ENCODE measurements at regions not wholly inside any gene's neighbourhood (a gene's known extent, or its start where the extent isn't known, plus 50 kb on each side); places are given as distances from the start of the nearest gene placed in this dataset.

GRCh38 chr2:172361840-172362239 is 65.5 kb upstream of the ITGA6 start:
- Histone ChIP-seq H3K23me2 (ENCODE audit: low read depth, low read length) (no peaks in the 10 kb centered on the region), H2BK20ac (ENCODE audit: low read length) (no peak overlapping the region), H3K79me1 (ENCODE audit: low read depth, low read length) (no peaks in the 10 kb centered on the region), H4K91ac (replicated peaks; ENCODE audit: insufficient read length, low read length) (no peak overlapping the region), H4K8ac (ENCODE audit: extremely low read depth, insufficient read depth, low read length) (no peak overlapping the region), H3K36me3 (ENCODE audit: control insufficient read depth in 2 of 4, insufficient read depth in 4 of 4, low read length in 3 of 4) (no peaks in the 10 kb centered on the region), H3K27ac (ENCODE audit: low read depth, low read length) (no peak overlapping the region), H4K20me1 (replicated peaks in 1 of 2; ENCODE audit: control insufficient read depth in 1 of 2, insufficient read depth in 2 of 2, low read length in 2 of 2) (no peaks in the 10 kb centered on the region), H3K9ac (replicated peaks in 1 of 4; ENCODE audit: extremely low read depth in 1 of 4, low read depth in 3 of 4, low read length in 3 of 4) (no peak overlapping the region), H3K27me3 (replicated peaks in 1 of 4; ENCODE audit: control insufficient read depth in 3 of 4, extremely low read depth in 1 of 4, insufficient read depth in 3 of 4, low read length in 3 of 4) (no peaks in the 10 kb centered on the region), H2BK120ac (replicated peaks; ENCODE audit: low read depth, low read length) (no peak overlapping the region), H2BK15ac (ENCODE audit: low read length) (no peak overlapping the region), H3K4me2 (ENCODE audit: insufficient read depth in 1 of 2, low read depth in 2 of 2, low read length in 2 of 2) (no peak overlapping the region), H3K18ac (ENCODE audit: extremely low read depth, low read length) (no peak overlapping the region), H3K14ac (ENCODE audit: insufficient read length) (no peak overlapping the region), H3K4ac (replicated peaks; ENCODE audit: insufficient read length, low read depth, low read length) (no peak overlapping the region), H3K4me3 (ENCODE audit: extremely low read depth in 1 of 4, insufficient read depth in 2 of 4, low read depth in 3 of 4, low read length in 4 of 4) (no peak overlapping the region), H2BK5ac (ENCODE audit: low read depth, low read length) (no peak overlapping the region), H3K23ac (ENCODE audit: insufficient read length) (no peak overlapping the region), H3K4me1 (replicated peaks in 1 of 4; ENCODE audit: control insufficient read depth in 3 of 4, insufficient read depth in 4 of 4, low read length in 3 of 4) (no peaks in the 10 kb centered on the region), H4K5ac (ENCODE audit: insufficient read length, low read depth, low read length) (no peak overlapping the region), H3K9me3 (ENCODE audit: insufficient read depth in 2 of 2, low read depth in 1 of 2, low read length in 1 of 2) (no peaks in the 10 kb centered on the region), H2AFZ (ENCODE audit: low read length) (no peak overlapping the region), H2AK5ac (ENCODE audit: low read depth, low read length) (no peak overlapping the region), H3K79me2 (ENCODE audit: control insufficient read depth in 1 of 2, insufficient read depth in 2 of 2, low read length in 2 of 2) (no peaks in the 10 kb centered on the region), H2BK12ac (ENCODE audit: low read depth, low read length) (no peak overlapping the region), H3K56ac (replicated peaks; ENCODE audit: insufficient read length, low read depth, low read length) (no peak overlapping the region)
- 91% methylated on average over 3 of the region's 6 CpGs; no CpG with 5 or more reads in 1 of the 2 experiments for WGBS, 2 experiments (ENCODE audit: extremely low coverage in 1 of 2, insufficient coverage in 1 of 2, insufficient read length in 1 of 2, insufficient replicate concordance in 2 of 2, low coverage in 1 of 2, low lambda C conversion rate in 2 of 2, missing lambda C conversion rate in 1 of 2)
- no peak for DNase-seq (ENCODE audit: low read depth in 1 of 2, low spot score in 2 of 2)
- FAIRE-seq, result no peak
- POLR2A ChIA-PET (ENCODE audit: partially characterized antibody), result interaction anchor here (1.7 kb wide), 1 partner anchor 19 kb away, joined by 7 read pairs; no protein-coding TSS in a partner anchor
- CTCF ChIA-PET (ENCODE audit: partially characterized antibody), result interaction anchor here (0.6 to 2.4 kb wide), 2 partner anchors 9 to 100 kb away, joined by 3 to 11 read pairs; no protein-coding TSS in a partner anchor
- no peak for TF ChIP-seq CHD1 (IDR thresholded peaks at IDR 0.05; ENCODE audit: low read depth, low read length)
